Neural progenitor cell (in vitro differentiated cells): ENCODE measurements at regions not wholly inside any gene's neighbourhood (a gene's known extent, or its start where the extent isn't known, plus 50 kb on each side); places are given as distances from the start of the nearest gene placed in this dataset.
"Not testable (repeated sequence)": the region's sequence is repeated elsewhere in the genome, so short reads cannot be mapped to it uniquely, and the experiment has no call there.

ENCODE experiments used
- DNase-seq: peaks from one replicate; pipeline ENCODE4 v3.0.0-alpha.2; 2016; ENCODE audit warnings: low spot score
- H2AFZ ChIP-seq: fragments of 200-600 bp; sonication (generic); replicated peaks from 2 replicates; pipeline ENCODE4 v1.6.1; 2016; ENCODE audit warnings: antibody characterized with exemption
- H3F3A ChIP-seq: fragments of 200-600 bp; sonication (generic); 2 replicates; pipeline ENCODE4 v1.6.1; 2016; ENCODE audit warnings: antibody characterized with exemption, low read depth
- H3K27ac ChIP-seq: fragments of 200-600 bp; sonication (generic); 2 replicates; pipeline ENCODE4 v1.5.1; 2016; ENCODE audit warnings: mild to moderate bottlenecking
- H3K27me3 ChIP-seq: fragments of 200-600 bp; sonication (generic); 2 replicates; pipeline ENCODE4 v1.6.1; 2016; ENCODE audit warnings: mild to moderate bottlenecking, moderate library complexity
- H3K36me3 ChIP-seq: fragments of 200-600 bp; sonication (generic); 2 replicates; pipeline ENCODE4 v1.5.1; 2016
- H3K4me1 ChIP-seq: fragments of 200-600 bp; sonication (generic); 2 replicates; pipeline ENCODE4 v1.6.1; 2016; ENCODE audit warnings: mixed run types
- H3K4me2 ChIP-seq: fragments of 200-600 bp; sonication (generic); 2 replicates; pipeline ENCODE4 v1.6.1; 2016
- H3K4me3 ChIP-seq: fragments of 200-600 bp; sonication (generic); 2 replicates; pipeline ENCODE4 v1.5.1; 2016
- H3K79me2 ChIP-seq: fragments of 200-600 bp; sonication (generic); 2 replicates; pipeline ENCODE4 v1.6.1; 2016; ENCODE audit warnings: low read depth
- H3K9ac ChIP-seq: fragments of 200-600 bp; sonication (generic); 2 replicates; pipeline ENCODE4 v1.6.1; 2016
- H3K9me3 ChIP-seq: fragments of 200-600 bp; sonication (generic); 2 replicates; pipeline ENCODE4 v1.5.1; 2016; ENCODE audit warnings: low read depth
- H4K20me1 ChIP-seq: fragments of 200-600 bp; sonication (generic); 2 replicates; pipeline ENCODE4 v1.6.1; 2016; ENCODE audit warnings: low read depth
- H3K27ac Mint-ChIP-seq: 3 replicates; pipeline ENCODE4 v1.8.0; 2021; ENCODE audit warnings: mixed read lengths
- H3K27me3 Mint-ChIP-seq: 2 replicates; pipeline ENCODE4 v1.8.0; 2022; ENCODE audit warnings: low read depth, mild to moderate bottlenecking, inconsistent platforms, moderate library complexity, mixed read lengths; ENCODE audit not compliant: insufficient read depth
- H3K36me3 Mint-ChIP-seq: 3 replicates; pipeline ENCODE4 v1.8.0; 2021; ENCODE audit warnings: mixed read lengths
- H3K4me1 Mint-ChIP-seq: 3 replicates; pipeline ENCODE4 v1.8.0; 2021; ENCODE audit warnings: mixed read lengths
- H3K4me3 Mint-ChIP-seq: 3 replicates; pipeline ENCODE4 v1.8.0; 2021; ENCODE audit warnings: mild to moderate bottlenecking, moderate library complexity, mixed read lengths
- H3K9me3 Mint-ChIP-seq: 3 replicates; pipeline ENCODE4 v1.8.0; 2020; ENCODE audit warnings: mixed read lengths
- CTCF ChIP-seq: fragments of 200-600 bp; sonication (generic); IDR thresholded peaks from 2 replicates; pipeline ENCODE4 v1.5.1; 2017; ENCODE audit warnings: antibody characterized with exemption, mild to moderate bottlenecking
- EZH2 ChIP-seq: fragments of 200-600 bp; sonication (generic); IDR thresholded peaks from 2 replicates; pipeline ENCODE4 v1.6.1; 2017; ENCODE audit warnings: antibody characterized with exemption, mild to moderate bottlenecking, moderate library complexity
- EZH2phosphoT487 ChIP-seq: fragments of 200-600 bp; sonication (generic); IDR thresholded peaks from 2 replicates; pipeline ENCODE4 v1.6.1; 2017; ENCODE audit warnings: antibody characterized with exemption

- no peaks in the 10 kb centered on the region for H3K27me3 ChIP-seq
- H3K9ac ChIP-seq, result no peak overlapping the region
- H3K36me3 ChIP-seq, result no peaks in the 10 kb centered on the region
- Mint-ChIP-seq H3K4me3 (no peak overlapping the region), H3K4me1 (peaks cover 12% of the 10 kb centered on the region), H3K36me3 (no peaks in the 10 kb centered on the region), H3K9me3 (peaks cover 8% of the 10 kb centered on the region), H3K27ac (no peak overlapping the region), H3K27me3 (peaks cover 8% of the 10 kb centered on the region)
- no peak overlapping the region for H2AFZ ChIP-seq
- H3K27ac ChIP-seq, result no peak overlapping the region
- peaks cover 5% of the 10 kb centered on the region for H3K4me1 ChIP-seq
- TF ChIP-seq CTCF, result no peak
- TF ChIP-seq EZH2, result no peak
- no peak for TF ChIP-seq EZH2phosphoT487
- no peaks in the 10 kb centered on the region for H4K20me1 ChIP-seq
- H3K4me3 ChIP-seq, result no peak overlapping the region
- no peaks in the 10 kb centered on the region for H3K9me3 ChIP-seq
- no peaks in the 10 kb centered on the region for H3K79me2 ChIP-seq
- no peaks in the 10 kb centered on the region for H3F3A ChIP-seq
- DNase-seq, result no peak
- no peak overlapping the region for H3K4me2 ChIP-seq
Observed at GRCh38 chr17:77619326-77619725, 339.2 kb upstream of the TNRC6C start.

DNA sequence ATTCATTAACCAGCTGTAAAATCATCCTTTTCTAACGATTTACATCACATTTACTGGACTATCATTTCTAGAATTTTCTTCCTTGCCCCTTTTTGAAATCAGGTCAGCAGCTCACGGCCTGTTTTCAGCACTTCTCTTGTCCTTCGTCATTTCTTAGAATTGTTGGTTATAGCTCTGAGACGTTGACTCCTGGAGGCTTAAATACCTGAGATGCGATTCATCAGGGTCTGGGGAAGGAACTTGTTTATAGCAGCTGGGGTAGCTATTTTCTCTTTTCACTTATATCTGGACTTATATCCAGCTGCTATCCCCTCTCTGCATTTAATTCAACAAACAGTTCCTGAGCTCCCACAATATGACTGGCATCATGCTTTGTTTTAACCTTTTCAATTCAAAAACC lies 338.7 kb upstream of the TNRC6C start:
- Histone ChIP-seq H3K9me3 (no peaks in the 10 kb centered on the region), H3K36me3 (no peaks in the 10 kb centered on the region), H3K79me2 (no peaks in the 10 kb centered on the region), H3K4me3 (no peak overlapping the region), H3K27ac (no peak overlapping the region), H3K4me2 (no peak overlapping the region), H3F3A (no peaks in the 10 kb centered on the region), H3K9ac (no peak overlapping the region), H2AFZ (no peak overlapping the region), H4K20me1 (no peaks in the 10 kb centered on the region), H3K4me1 (peaks cover 5% of the 10 kb centered on the region), H3K27me3 (no peaks in the 10 kb centered on the region)
- H3K4me3 Mint-ChIP-seq, result no peak overlapping the region
- peaks cover 12% of the 10 kb centered on the region for H3K4me1 Mint-ChIP-seq
- no peaks in the 10 kb centered on the region for H3K36me3 Mint-ChIP-seq
- peaks cover 10% of the 10 kb centered on the region for H3K9me3 Mint-ChIP-seq
- peaks cover 8% of the 10 kb centered on the region for H3K27me3 Mint-ChIP-seq
- TF ChIP-seq CTCF, result no peak
- no peak for TF ChIP-seq EZH2
- no peak for TF ChIP-seq EZH2phosphoT487
- no peak for DNase-seq
- no peak overlapping the region for H3K27ac Mint-ChIP-seq

DNA sequence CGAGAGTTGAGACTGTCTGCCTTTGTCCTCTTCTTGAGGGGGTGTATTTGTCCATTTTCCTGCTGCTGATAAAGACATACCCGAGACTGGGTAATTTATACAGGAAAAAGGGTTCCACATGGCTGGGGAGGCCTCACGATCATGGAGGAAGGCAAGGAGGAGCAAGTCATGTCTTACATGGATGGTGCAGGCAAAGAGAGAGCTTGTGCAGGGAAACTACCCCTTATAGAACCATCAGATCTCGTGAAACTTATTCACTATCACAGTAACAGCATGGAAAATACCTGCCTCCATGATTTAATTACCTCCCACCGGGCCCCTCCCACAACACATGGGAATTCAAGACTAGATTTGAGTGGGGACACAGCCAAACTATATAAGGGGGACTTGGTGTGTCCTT lies 338.2 kb upstream of the TNRC6C start:
- TF ChIP-seq CTCF (no peak), EZH2 (no peak), EZH2phosphoT487 (no peak)
- Histone ChIP-seq H3K4me2 (no peak overlapping the region), H3K27ac (no peak overlapping the region)

DNA sequence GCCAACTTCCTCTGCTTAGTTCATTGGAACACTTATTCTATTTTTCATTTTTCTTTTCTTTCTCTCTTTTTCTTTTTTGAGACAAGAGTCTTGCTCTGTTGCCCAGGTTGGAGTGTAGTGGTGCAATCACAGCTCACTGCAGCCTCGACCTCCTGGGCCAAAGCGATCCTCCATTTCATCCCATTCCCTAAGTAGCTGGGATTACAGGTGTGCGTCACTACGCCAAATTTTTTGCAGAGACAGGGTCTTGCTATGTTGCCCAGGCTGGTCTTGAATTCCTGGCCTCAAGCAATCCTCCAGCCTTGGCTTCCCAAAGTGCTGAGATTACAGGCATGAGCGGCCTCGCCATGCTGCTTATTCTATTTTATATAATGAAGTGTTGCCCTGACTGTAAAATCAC lies 336.4 kb upstream of the TNRC6C start:
- H2AFZ ChIP-seq, H3K27ac Mint-ChIP-seq: not testable (repeated sequence)
- H3K9me3 Mint-ChIP-seq, result peaks cover 17% of the 10 kb centered on the region

More for the DNA sequence above, 338.2 kb upstream of the TNRC6C start:
- Mint-ChIP-seq H3K27ac (no peak overlapping the region), H3K36me3 (no peaks in the 10 kb centered on the region), H3K4me3 (no peak overlapping the region), H3K4me1 (peaks cover 12% of the 10 kb centered on the region), H3K27me3 (peaks cover 5% of the 10 kb centered on the region), H3K9me3 (peaks cover 12% of the 10 kb centered on the region)
- Histone ChIP-seq H3K27me3 (no peaks in the 10 kb centered on the region), H3K4me1 (peaks cover 5% of the 10 kb centered on the region), H3K9me3 (no peaks in the 10 kb centered on the region), H3K79me2 (no peaks in the 10 kb centered on the region), H3K36me3 (no peaks in the 10 kb centered on the region), H3K9ac (no peak overlapping the region), H3K4me3 (no peak overlapping the region), H3F3A (no peaks in the 10 kb centered on the region), H2AFZ (no peak overlapping the region), H4K20me1 (no peaks in the 10 kb centered on the region)
- no peak for DNase-seq

More for the DNA sequence above, 336.4 kb upstream of the TNRC6C start:
- not testable (repeated sequence) for H3K79me2 ChIP-seq, H3K27me3 Mint-ChIP-seq, DNase-seq, H3K4me1 ChIP-seq, H3K36me3 ChIP-seq, H3K4me2 ChIP-seq, H3K9ac ChIP-seq, H3K4me3 ChIP-seq, H4K20me1 ChIP-seq, H3K9me3 ChIP-seq, H3K36me3 Mint-ChIP-seq, H3K27ac ChIP-seq, H3F3A ChIP-seq, H3K27me3 ChIP-seq, H3K4me3 Mint-ChIP-seq
- peaks cover 12% of the 10 kb centered on the region for H3K4me1 Mint-ChIP-seq
